ENCODE measurements at regions not wholly inside any gene's neighbourhood (a gene's known extent, or its start where the extent isn't known, plus 50 kb on each side); places are given as distances from the start of the nearest gene placed in this dataset.
A peak's percentile ranks its signal among the peaks of the same experiment; 100 is the strongest.

DNA sequence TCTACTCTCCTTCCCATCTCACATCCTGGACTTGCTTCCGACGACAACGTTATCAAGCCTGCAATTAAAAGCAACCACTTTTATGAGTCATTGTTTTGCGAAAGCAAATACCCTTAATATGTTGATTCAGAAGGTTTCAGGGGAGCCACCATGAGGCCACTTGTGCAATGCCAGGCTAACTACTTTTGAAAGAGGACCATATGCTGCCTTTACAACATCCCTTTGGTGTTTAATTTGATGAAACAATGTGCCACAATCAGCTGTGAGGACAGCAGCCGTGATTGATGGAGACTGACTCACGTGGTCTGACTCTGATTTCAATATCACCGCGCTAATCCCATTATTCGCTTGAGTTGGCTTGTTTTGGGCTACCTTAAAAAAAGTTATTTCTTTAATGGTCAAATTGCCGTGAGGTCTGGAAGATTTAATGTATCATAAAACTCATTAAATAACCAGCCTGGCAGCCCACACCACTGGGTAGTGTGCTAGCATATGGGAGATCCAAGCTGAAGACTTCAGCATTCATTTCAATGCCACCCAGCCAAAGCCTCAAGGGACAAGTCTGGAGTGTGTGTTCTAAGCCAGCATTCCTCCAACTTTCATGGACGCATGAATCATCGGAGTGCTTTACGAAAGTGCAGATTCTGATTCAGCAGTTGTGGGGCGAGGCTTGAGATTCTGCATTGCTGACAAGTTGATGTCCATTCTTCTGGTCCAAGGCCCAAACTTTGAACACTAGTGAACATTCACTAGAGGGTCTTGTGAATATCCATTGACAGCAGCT, 73.3 kb upstream of the PAXBP1 start:
- H3K4me1 ChIP-seq (replicated peaks in 1 of 4; ENCODE audit: control insufficient read depth in 3 of 4, insufficient read depth in 4 of 4, low read length in 3 of 4): peaks cover 0 to 3% (median 0%) of the 10 kb centered on the region in 4 experiments; a peak in 1 of 7 replicates
- no peak overlapping the region for H4K8ac ChIP-seq (ENCODE audit: extremely low read depth, insufficient read depth, low read length)
- no peak overlapping the region for H2AFZ ChIP-seq (ENCODE audit: low read length)
- H2BK120ac ChIP-seq (replicated peaks; ENCODE audit: low read depth, low read length): no peak overlapping the region
- H3K56ac ChIP-seq (replicated peaks; ENCODE audit: insufficient read length, low read depth, low read length): no peak overlapping the region
- H3K79me1 ChIP-seq (ENCODE audit: low read depth, low read length): no peaks in the 10 kb centered on the region
- H3K79me2 ChIP-seq (ENCODE audit: control insufficient read depth in 1 of 2, insufficient read depth in 2 of 2, low read length in 2 of 2): no peaks in the 10 kb centered on the region
- H2AK5ac ChIP-seq (ENCODE audit: low read depth, low read length): no peak overlapping the region
- TF ChIP-seq KDM1A (IDR thresholded peaks at IDR 0.05; ENCODE audit: borderline replicate concordance, low read length) (no peak), CEBPB (IDR thresholded peaks at IDR 0.05; ENCODE audit: low read depth, low read length) (0 out of 2 replicates have a peak, but pooled peaks have one; percentile 23), SAP30 (IDR thresholded peaks at IDR 0.05; ENCODE audit: insufficient read depth, insufficient replicate concordance, low read length) (no peak)
- TF ChIP-seq, protein P1, sequence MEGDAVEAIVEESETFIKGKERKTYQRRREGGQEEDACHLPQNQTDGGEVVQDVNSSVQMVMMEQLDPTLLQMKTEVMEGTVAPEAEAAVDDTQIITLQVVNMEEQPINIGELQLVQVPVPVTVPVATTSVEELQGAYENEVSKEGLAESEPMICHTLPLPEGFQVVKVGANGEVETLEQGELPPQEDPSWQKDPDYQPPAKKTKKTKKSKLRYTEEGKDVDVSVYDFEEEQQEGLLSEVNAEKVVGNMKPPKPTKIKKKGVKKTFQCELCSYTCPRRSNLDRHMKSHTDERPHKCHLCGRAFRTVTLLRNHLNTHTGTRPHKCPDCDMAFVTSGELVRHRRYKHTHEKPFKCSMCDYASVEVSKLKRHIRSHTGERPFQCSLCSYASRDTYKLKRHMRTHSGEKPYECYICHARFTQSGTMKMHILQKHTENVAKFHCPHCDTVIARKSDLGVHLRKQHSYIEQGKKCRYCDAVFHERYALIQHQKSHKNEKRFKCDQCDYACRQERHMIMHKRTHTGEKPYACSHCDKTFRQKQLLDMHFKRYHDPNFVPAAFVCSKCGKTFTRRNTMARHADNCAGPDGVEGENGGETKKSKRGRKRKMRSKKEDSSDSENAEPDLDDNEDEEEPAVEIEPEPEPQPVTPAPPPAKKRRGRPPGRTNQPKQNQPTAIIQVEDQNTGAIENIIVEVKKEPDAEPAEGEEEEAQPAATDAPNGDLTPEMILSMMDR (IDR thresholded peaks at IDR 0.05; ENCODE audit: control extremely low read depth in 1 of 3, insufficient read depth in 1 of 3, low read depth in 1 of 3, low read length in 3 of 3): peak in 1 of 3 experiments; percentile 25; a peak in 1 of 4 replicates
- H3K27ac ChIP-seq (ENCODE audit: low read depth, low read length): no peak overlapping the region
- H4K91ac ChIP-seq (replicated peaks; ENCODE audit: insufficient read length, low read length): no peak overlapping the region
- no peak overlapping the region for H3K4me2 ChIP-seq (ENCODE audit: insufficient read depth in 1 of 2, low read depth in 2 of 2, low read length in 2 of 2)
- WGBS, 2 experiments (ENCODE audit: extremely low coverage in 1 of 2, insufficient coverage in 1 of 2, insufficient read length in 1 of 2, insufficient replicate concordance in 2 of 2, low coverage in 1 of 2, low lambda C conversion rate in 2 of 2, missing lambda C conversion rate in 1 of 2): 87% methylated on average over 14 of the region's 14 CpGs; no CpG with 5 or more reads in 1 of the 2 experiments
- DNase-seq (ENCODE audit: low read depth in 1 of 2, low spot score in 2 of 2) (no peak), FAIRE-seq (no peak)
- POLR2A ChIA-PET (ENCODE audit: partially characterized antibody): no interaction called here
- no peak overlapping the region for H2BK15ac ChIP-seq (ENCODE audit: low read length)
- H4K5ac ChIP-seq (ENCODE audit: insufficient read length, low read depth, low read length): no peak overlapping the region
- H3K18ac ChIP-seq (ENCODE audit: extremely low read depth, low read length): no peak overlapping the region
- no peak overlapping the region for H3K4ac ChIP-seq (replicated peaks; ENCODE audit: insufficient read length, low read depth, low read length)
- no peak overlapping the region for H2BK5ac ChIP-seq (ENCODE audit: low read depth, low read length)
- no peak overlapping the region for H2BK12ac ChIP-seq (ENCODE audit: low read depth, low read length)
- no peaks in the 10 kb centered on the region for H3K9me3 ChIP-seq (ENCODE audit: insufficient read depth in 2 of 2, low read depth in 1 of 2, low read length in 1 of 2)
- H2BK20ac ChIP-seq (ENCODE audit: low read length): no peak overlapping the region
- no peak overlapping the region for H3K9ac ChIP-seq (replicated peaks in 1 of 4; ENCODE audit: extremely low read depth in 1 of 4, low read depth in 3 of 4, low read length in 3 of 4)
- H3K23me2 ChIP-seq (ENCODE audit: low read depth, low read length): no peaks in the 10 kb centered on the region
- H3K14ac ChIP-seq (ENCODE audit: insufficient read length): no peak overlapping the region
- no peaks in the 10 kb centered on the region for H4K20me1 ChIP-seq (replicated peaks in 1 of 2; ENCODE audit: control insufficient read depth in 1 of 2, insufficient read depth in 2 of 2, low read length in 2 of 2)
- no peaks in the 10 kb centered on the region for H3K36me3 ChIP-seq (ENCODE audit: control insufficient read depth in 2 of 4, insufficient read depth in 4 of 4, low read length in 3 of 4)
- no peak overlapping the region for H3K23ac ChIP-seq (ENCODE audit: insufficient read length)
- CTCF ChIA-PET (ENCODE audit: partially characterized antibody): interaction anchor here (0.8 to 2.2 kb wide), 10 partner anchors 8 to 345 kb away, joined by 3 to 8 read pairs (median 3); no protein-coding TSS in a partner anchor
- no peak overlapping the region for H3K4me3 ChIP-seq (ENCODE audit: extremely low read depth in 1 of 4, insufficient read depth in 2 of 4, low read depth in 3 of 4, low read length in 4 of 4)
- no peaks in the 10 kb centered on the region for H3K27me3 ChIP-seq (replicated peaks in 1 of 4; ENCODE audit: control insufficient read depth in 3 of 4, extremely low read depth in 1 of 4, insufficient read depth in 3 of 4, low read length in 3 of 4)
